Panc1 (cell line): ENCODE measurements at regions not wholly inside any gene's neighbourhood (a gene's known extent, or its start where the extent isn't known, plus 50 kb on each side); places are given as distances from the start of the nearest gene placed in this dataset.

ENCODE experiments used
- ATAC-seq: fragments of 200-7000 bp; cut with Tn5 transposase; 2 replicates; pipeline ENCODE4 v1.9.1; 2020; ENCODE audit warnings: mild to moderate bottlenecking, moderate library complexity
- BruUV-seq: library from RNA; stranded (reverse); fragments of 400-500 nt; replicated peaks from 2 replicates; lab custom pipeline; 2021; lab: Mats Ljungman, UMichigan
- CTCF ChIA-PET: fragments of 300-600 bp; sonication (Branson Sonifier 250); formaldehyde crosslinking; loops from one replicate; lab custom pipeline; 2022; ENCODE audit warnings: antibody characterized with exemption; lab: Charles Lee
- POLR2A ChIA-PET: fragments of 300-600 bp; sonication (Branson Sonifier 250); formaldehyde crosslinking; loops from one replicate; lab custom pipeline; 2022; ENCODE audit warnings: antibody characterized with exemption; lab: Charles Lee
- DNase-seq: peaks from one replicate; pipeline ENCODE4 v3.0.0-alpha.2; 2010; ENCODE audit warnings: low read depth, low spot score
- H3K27ac ChIP-seq: 2 replicates; pipeline ENCODE4 v1.5.1; 2011; ENCODE audit warnings: mild to moderate bottlenecking, low read length, inconsistent platforms
- H3K27me3 ChIP-seq: fragments of 200-500 bp; sonication (Bioruptor generic); 2 replicates; pipeline ENCODE4 v1.6.0; 2014; ENCODE audit warnings: low read length, inconsistent platforms; ENCODE audit not compliant: control insufficient read depth, insufficient read depth
- H3K36me3 ChIP-seq: fragments of 200-500 bp; sonication (Bioruptor generic); 2 replicates; pipeline ENCODE4 v1.5.1; 2014; ENCODE audit warnings: inconsistent platforms, mild to moderate bottlenecking, low read length, moderate library complexity; ENCODE audit not compliant: control insufficient read depth, insufficient read depth
- H3K4me1 ChIP-seq: 2 replicates; pipeline ENCODE4 v1.5.1; 2011; ENCODE audit warnings: inconsistent platforms, mild to moderate bottlenecking, low read length, moderate library complexity; ENCODE audit not compliant: control insufficient read depth, insufficient read depth
- H3K4me3 ChIP-seq, 2 experiments: 2 replicates each; pipeline ENCODE4 v1.5.1; 2011 to 2012; ENCODE audit warnings: low read depth in 2 of 2, low read length in 2 of 2, mild to moderate bottlenecking in 2 of 2, inconsistent platforms in 1 of 2, moderate library complexity in 1 of 2
- H3K9me3 ChIP-seq: fragments of 200-500 bp; sonication (Bioruptor generic); 2 replicates; pipeline ENCODE4 v1.5.1; 2014; ENCODE audit warnings: low read depth, mild to moderate bottlenecking, inconsistent platforms, low read length, moderate library complexity; ENCODE audit not compliant: control insufficient read depth, insufficient read depth
- POLR2AphosphoS5 ChIP-seq: IDR thresholded peaks from 2 replicates; pipeline ENCODE4 v1.6.1; 2012; ENCODE audit warnings: mild to moderate bottlenecking, low read depth, low read length, moderate library complexity
- SIN3A ChIP-seq: IDR thresholded peaks from 2 replicates; pipeline ENCODE4 v1.6.1; 2012; ENCODE audit warnings: low read depth, mild to moderate bottlenecking, low read length, moderate library complexity, borderline replicate concordance; ENCODE audit not compliant: insufficient read depth
- TCF7L2 ChIP-seq: IDR thresholded peaks from 2 replicates; pipeline ENCODE4 v1.6.1; 2011; ENCODE audit warnings: mild to moderate bottlenecking, low read depth, low read length, inconsistent platforms
- in situ Hi-C: cut with HindIII; loops from 2 replicates; pipeline ENCODE4 v1.10.0; 2016; ENCODE audit warnings: low sequenced_read_pairs, low pct_unique_long_range_greater_than_20kb
- intact Hi-C: fragments of 100-400 bp; cut with micrococcal nuclease; formaldehyde crosslinking; loops from one replicate; pipeline ENCODE4 v1.10.0; 2022; ENCODE audit not compliant: unreplicated experiment
- TF ChIP-seq, protein P1 (sequence below): fragments of 450-650 bp; IDR thresholded peaks from 2 replicates; pipeline ENCODE4 v1.5.1; 2017; ENCODE audit warnings: mild to moderate bottlenecking
- TF ChIP-seq, protein P2 (sequence below), 2 experiments: IDR thresholded peaks; 2 replicates each; pipeline ENCODE4 v1.6.1; 2011 to 2012; ENCODE audit warnings: low read depth in 2 of 2, control low read depth in 1 of 2, low read length in 1 of 2, mild to moderate bottlenecking in 1 of 2, moderate library complexity in 1 of 2; ENCODE audit not compliant: insufficient read depth in 1 of 2

DNA sequence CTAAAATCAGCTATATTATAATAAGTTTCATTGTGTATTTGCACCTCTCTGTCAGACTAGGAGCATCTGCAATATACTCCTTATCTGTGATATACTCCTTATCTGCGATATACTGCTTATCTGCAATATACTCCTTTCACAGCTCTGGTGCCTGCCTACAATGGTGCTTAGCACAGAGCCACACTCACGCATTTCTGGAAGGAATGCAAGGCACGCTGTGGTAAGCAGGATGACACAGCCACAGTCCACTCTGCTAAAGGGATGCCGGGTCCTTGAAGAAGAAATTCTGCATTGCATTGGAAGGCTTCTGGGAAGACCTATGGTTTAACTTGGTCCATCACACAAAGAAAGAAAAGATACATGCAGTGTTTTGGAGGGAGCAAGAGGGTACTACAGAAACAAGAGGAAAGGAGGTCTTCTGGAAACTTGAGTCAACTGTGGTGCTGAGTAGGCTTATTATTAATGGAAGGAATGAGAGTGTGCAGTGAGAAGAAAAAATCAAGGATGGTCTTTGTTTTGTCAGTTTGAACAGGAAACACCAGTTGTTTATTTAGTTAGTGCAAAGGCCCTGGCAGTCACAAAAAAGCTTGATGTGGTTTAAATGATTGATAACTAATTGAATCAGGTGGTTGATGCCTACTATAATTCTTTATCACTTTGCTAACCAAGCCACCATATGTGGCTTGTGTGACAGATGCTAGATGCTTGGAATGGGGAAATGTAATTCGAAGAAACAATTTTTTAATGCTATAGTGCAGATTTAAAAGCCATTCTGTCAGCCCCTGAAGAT, 342.3 kb downstream of the GRXCR1 start:
- ChIA-PET CTCF (no interaction called here), POLR2A (no interaction called here)
- Histone ChIP-seq H3K27me3 (no peaks in the 10 kb centered on the region), H3K4me1 (no peaks in the 10 kb centered on the region), H3K4me3 (no peak overlapping the region), H3K27ac (no peak overlapping the region), H3K9me3 (no peaks in the 10 kb centered on the region), H3K36me3 (no peaks in the 10 kb centered on the region)
- ATAC-seq (no peak), DNase-seq (no peak)
- no TSS peak for BruUV-seq
- in situ Hi-C loops (no loop called here), intact Hi-C loops (no loop called here)
- TF ChIP-seq, protein P1, sequence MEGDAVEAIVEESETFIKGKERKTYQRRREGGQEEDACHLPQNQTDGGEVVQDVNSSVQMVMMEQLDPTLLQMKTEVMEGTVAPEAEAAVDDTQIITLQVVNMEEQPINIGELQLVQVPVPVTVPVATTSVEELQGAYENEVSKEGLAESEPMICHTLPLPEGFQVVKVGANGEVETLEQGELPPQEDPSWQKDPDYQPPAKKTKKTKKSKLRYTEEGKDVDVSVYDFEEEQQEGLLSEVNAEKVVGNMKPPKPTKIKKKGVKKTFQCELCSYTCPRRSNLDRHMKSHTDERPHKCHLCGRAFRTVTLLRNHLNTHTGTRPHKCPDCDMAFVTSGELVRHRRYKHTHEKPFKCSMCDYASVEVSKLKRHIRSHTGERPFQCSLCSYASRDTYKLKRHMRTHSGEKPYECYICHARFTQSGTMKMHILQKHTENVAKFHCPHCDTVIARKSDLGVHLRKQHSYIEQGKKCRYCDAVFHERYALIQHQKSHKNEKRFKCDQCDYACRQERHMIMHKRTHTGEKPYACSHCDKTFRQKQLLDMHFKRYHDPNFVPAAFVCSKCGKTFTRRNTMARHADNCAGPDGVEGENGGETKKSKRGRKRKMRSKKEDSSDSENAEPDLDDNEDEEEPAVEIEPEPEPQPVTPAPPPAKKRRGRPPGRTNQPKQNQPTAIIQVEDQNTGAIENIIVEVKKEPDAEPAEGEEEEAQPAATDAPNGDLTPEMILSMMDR: no peak
- TF ChIP-seq TCF7L2: no peak
- TF ChIP-seq SIN3A: no peak
- TF ChIP-seq, protein P2, sequence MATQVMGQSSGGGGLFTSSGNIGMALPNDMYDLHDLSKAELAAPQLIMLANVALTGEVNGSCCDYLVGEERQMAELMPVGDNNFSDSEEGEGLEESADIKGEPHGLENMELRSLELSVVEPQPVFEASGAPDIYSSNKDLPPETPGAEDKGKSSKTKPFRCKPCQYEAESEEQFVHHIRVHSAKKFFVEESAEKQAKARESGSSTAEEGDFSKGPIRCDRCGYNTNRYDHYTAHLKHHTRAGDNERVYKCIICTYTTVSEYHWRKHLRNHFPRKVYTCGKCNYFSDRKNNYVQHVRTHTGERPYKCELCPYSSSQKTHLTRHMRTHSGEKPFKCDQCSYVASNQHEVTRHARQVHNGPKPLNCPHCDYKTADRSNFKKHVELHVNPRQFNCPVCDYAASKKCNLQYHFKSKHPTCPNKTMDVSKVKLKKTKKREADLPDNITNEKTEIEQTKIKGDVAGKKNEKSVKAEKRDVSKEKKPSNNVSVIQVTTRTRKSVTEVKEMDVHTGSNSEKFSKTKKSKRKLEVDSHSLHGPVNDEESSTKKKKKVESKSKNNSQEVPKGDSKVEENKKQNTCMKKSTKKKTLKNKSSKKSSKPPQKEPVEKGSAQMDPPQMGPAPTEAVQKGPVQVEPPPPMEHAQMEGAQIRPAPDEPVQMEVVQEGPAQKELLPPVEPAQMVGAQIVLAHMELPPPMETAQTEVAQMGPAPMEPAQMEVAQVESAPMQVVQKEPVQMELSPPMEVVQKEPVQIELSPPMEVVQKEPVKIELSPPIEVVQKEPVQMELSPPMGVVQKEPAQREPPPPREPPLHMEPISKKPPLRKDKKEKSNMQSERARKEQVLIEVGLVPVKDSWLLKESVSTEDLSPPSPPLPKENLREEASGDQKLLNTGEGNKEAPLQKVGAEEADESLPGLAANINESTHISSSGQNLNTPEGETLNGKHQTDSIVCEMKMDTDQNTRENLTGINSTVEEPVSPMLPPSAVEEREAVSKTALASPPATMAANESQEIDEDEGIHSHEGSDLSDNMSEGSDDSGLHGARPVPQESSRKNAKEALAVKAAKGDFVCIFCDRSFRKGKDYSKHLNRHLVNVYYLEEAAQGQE (IDR thresholded peaks at IDR 0.05; ENCODE audit: insufficient read depth in 1 of 2, low read depth in 2 of 2, low read length in 1 of 2): no peak
- TF ChIP-seq POLR2AphosphoS5: no peak

DNA sequence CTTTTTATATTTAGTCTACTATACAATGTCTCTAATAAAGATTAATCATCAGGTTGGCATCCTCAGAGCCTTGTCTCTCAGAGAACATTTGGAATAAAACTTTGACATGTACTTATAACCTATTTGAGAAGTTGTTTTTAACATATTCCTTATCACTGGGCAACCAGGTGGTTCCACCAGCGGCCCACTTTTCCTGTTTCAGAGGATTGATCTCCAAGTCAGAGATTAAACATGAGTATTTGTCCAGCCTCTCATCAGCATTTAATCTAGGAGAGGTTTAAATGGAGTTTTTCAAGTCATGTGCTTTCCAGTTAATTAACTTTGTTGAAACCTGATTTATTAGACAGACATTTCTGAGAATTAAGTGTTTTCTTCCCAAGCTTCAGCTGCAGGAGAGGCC, 345.5 kb downstream of the GRXCR1 start:
- TF ChIP-seq, protein P2 (IDR thresholded peaks at IDR 0.05; ENCODE audit: insufficient read depth in 1 of 2, low read depth in 2 of 2, low read length in 1 of 2): no peak
- ATAC-seq (no peak), DNase-seq (no peak)
- in situ Hi-C loops: no loop called here
- CTCF ChIA-PET: no interaction called here
- Histone ChIP-seq H3K27me3 (no peaks in the 10 kb centered on the region), H3K4me3 (no peak overlapping the region), H3K9me3 (no peaks in the 10 kb centered on the region), H3K4me1 (no peaks in the 10 kb centered on the region), H3K36me3 (no peaks in the 10 kb centered on the region), H3K27ac (no peak overlapping the region)
- no TSS peak for BruUV-seq
- POLR2A ChIA-PET: no interaction called here
- intact Hi-C loops: no loop called here
